ENCODE measurements at regions not wholly inside any gene's neighbourhood (a gene's known extent, or its start where the extent isn't known, plus 50 kb on each side); places are given as distances from the start of the nearest gene placed in this dataset.

- Histone ChIP-seq H2AK5ac (ENCODE audit: low read depth, low read length) (no peak overlapping the region), H3K23ac (ENCODE audit: insufficient read length) (no peak overlapping the region), H3K79me1 (ENCODE audit: low read depth, low read length) (no peaks in the 10 kb centered on the region), H3K4ac (replicated peaks; ENCODE audit: insufficient read length, low read depth, low read length) (no peak overlapping the region), H3K4me2 (ENCODE audit: insufficient read depth in 1 of 2, low read depth in 2 of 2, low read length in 2 of 2) (peak overlapping the region; percentile 13 to 22; a peak in 1 of 4 replicates), H4K20me1 (replicated peaks in 1 of 2; ENCODE audit: control insufficient read depth in 1 of 2, insufficient read depth in 2 of 2, low read length in 2 of 2) (no peaks in the 10 kb centered on the region), H2BK15ac (ENCODE audit: low read length) (no peak overlapping the region), H3K36me3 (ENCODE audit: control insufficient read depth in 2 of 4, insufficient read depth in 4 of 4, low read length in 3 of 4) (no peaks in the 10 kb centered on the region), H3K9me3 (ENCODE audit: insufficient read depth in 2 of 2, low read depth in 1 of 2, low read length in 1 of 2) (peaks cover 6 to 18% of the 10 kb centered on the region in 2 experiments; a peak in 3 of 4 replicates), H2AFZ (ENCODE audit: low read length) (no peak overlapping the region), H3K27me3 (replicated peaks in 1 of 4; ENCODE audit: control insufficient read depth in 3 of 4, extremely low read depth in 1 of 4, insufficient read depth in 3 of 4, low read length in 3 of 4) (no peaks in the 10 kb centered on the region), H3K4me3 (ENCODE audit: extremely low read depth in 1 of 4, insufficient read depth in 2 of 4, low read depth in 3 of 4, low read length in 4 of 4) (no peak overlapping the region), H3K56ac (replicated peaks; ENCODE audit: insufficient read length, low read depth, low read length) (no peak overlapping the region), H4K5ac (ENCODE audit: insufficient read length, low read depth, low read length) (no peak overlapping the region), H2BK20ac (ENCODE audit: low read length) (peak overlapping the region; percentile 28; the same call in 1 of the 2 replicates), H2BK5ac (ENCODE audit: low read depth, low read length) (peak overlapping the region; percentile 15; the same call in 1 of the 2 replicates), H3K14ac (ENCODE audit: insufficient read length) (no peak overlapping the region), H3K18ac (ENCODE audit: extremely low read depth, low read length) (no peak overlapping the region; the same call in 1 of the 2 replicates), H3K4me1 (replicated peaks in 1 of 4; ENCODE audit: control insufficient read depth in 3 of 4, insufficient read depth in 4 of 4, low read length in 3 of 4) (peaks cover 0 to 9% (median 5%) of the 10 kb centered on the region in 4 experiments; a peak in 5 of 7 replicates), H4K91ac (replicated peaks; ENCODE audit: insufficient read length, low read length) (no peak overlapping the region), H2BK12ac (ENCODE audit: low read depth, low read length) (0 out of 2 replicates have a peak overlapping the region, but pooled peaks have one; percentile 54), H3K79me2 (ENCODE audit: control insufficient read depth in 1 of 2, insufficient read depth in 2 of 2, low read length in 2 of 2) (no peaks in the 10 kb centered on the region), H2BK120ac (replicated peaks; ENCODE audit: low read depth, low read length) (no peak overlapping the region), H3K27ac (ENCODE audit: low read depth, low read length) (no peak overlapping the region), H4K8ac (ENCODE audit: extremely low read depth, insufficient read depth, low read length) (no peak overlapping the region), H3K9ac (replicated peaks in 1 of 4; ENCODE audit: extremely low read depth in 1 of 4, low read depth in 3 of 4, low read length in 3 of 4) (no peak overlapping the region), H3K23me2 (ENCODE audit: low read depth, low read length) (no peaks in the 10 kb centered on the region)
- FAIRE-seq (no peak), DNase-seq (ENCODE audit: low read depth in 1 of 2, low spot score in 2 of 2) (no peak)
- TF ChIP-seq NANOG (IDR thresholded peaks at IDR 0.05; ENCODE audit: insufficient read depth, low read depth, low read length, poor library complexity, severe bottlenecking) (no peak), SAP30 (IDR thresholded peaks at IDR 0.05; ENCODE audit: insufficient read depth, insufficient replicate concordance, low read length) (no peak)
- CTCF ChIA-PET (ENCODE audit: partially characterized antibody) = interaction anchor here (0.6 to 1.6 kb wide), 7 partner anchors 11 to 81 kb away, joined by 3 to 4 read pairs (median 3); no protein-coding TSS in a partner anchor
- POLR2A ChIA-PET (ENCODE audit: partially characterized antibody) = no interaction called here
- 68% methylated on average over 10 of the region's 10 CpGs; no CpG with 5 or more reads in 1 of the 2 experiments for WGBS, 2 experiments (ENCODE audit: extremely low coverage in 1 of 2, insufficient coverage in 1 of 2, insufficient read length in 1 of 2, insufficient replicate concordance in 2 of 2, low coverage in 1 of 2, low lambda C conversion rate in 2 of 2, missing lambda C conversion rate in 1 of 2)
Measured at GRCh38 chr15:70406617-70407335, 309.1 kb upstream of the TLE3 start.

All from H1 (cell line).